ENCODE measurements at regions not wholly inside any gene's neighbourhood (a gene's known extent, or its start where the extent isn't known, plus 50 kb on each side); places are given as distances from the start of the nearest gene placed in this dataset.

GRCh38 chr2:38509947-38510326 is 92.8 kb downstream of the HNRNPLL start:
- Histone ChIP-seq H3K4me1 (ENCODE audit: control insufficient read depth, extremely low read depth, insufficient read depth, low read length) (peaks cover 3% of the 10 kb centered on the region), H3K9me3 (replicated peaks; ENCODE audit: control insufficient read depth, insufficient read depth, low read length) (no peaks in the 10 kb centered on the region), H3K79me2 (ENCODE audit: control insufficient read depth, insufficient read depth, low read length) (no peaks in the 10 kb centered on the region), H3K9ac (replicated peaks; ENCODE audit: extremely low read depth, insufficient read depth, low read length) (no peak overlapping the region), H2AFZ (ENCODE audit: low read depth, low read length) (peak overlapping the region; percentile 52), H3K36me3 (ENCODE audit: control insufficient read depth in 2 of 2, extremely low read depth in 1 of 2, insufficient read depth in 2 of 2, low read length in 2 of 2) (no peaks in the 10 kb centered on the region), H3K9me1 (replicated peaks; ENCODE audit: control insufficient read depth, extremely low read depth, insufficient read depth, low read length) (no peaks in the 10 kb centered on the region), H3K27me3 (ENCODE audit: control insufficient read depth in 2 of 2, insufficient read depth in 2 of 2, low read length in 2 of 2) (no peaks in the 10 kb centered on the region), H3K27ac (ENCODE audit: insufficient read depth, low read depth, low read length) (no peak overlapping the region), H3K4me3 (replicated peaks in 1 of 3; ENCODE audit: insufficient read depth in 1 of 3, low read depth in 1 of 3, low read length in 3 of 3) (no peak overlapping the region), H4K20me1 (replicated peaks; ENCODE audit: control insufficient read depth, extremely low read depth, insufficient read depth, low read length) (no peaks in the 10 kb centered on the region), H3K4me2 (ENCODE audit: insufficient read depth, low read length) (no peak overlapping the region)
- dilution Hi-C loops (cut with MboI; ENCODE audit: extremely low pct_ligation_motif_present, low sequenced_read_pairs) (no loop called here), intact Hi-C loops (cut with micrococcal nuclease) (loop anchor here (2.0 kb wide), 2 partner anchors 133 to 527 kb away; partner anchors contain the start of gene ATL2)
- CTCF ChIA-PET, result interaction anchor here (1.0 to 2.9 kb wide), 6 partner anchors 26 to 528 kb away, joined by 6 to 60 read pairs (median 6); no protein-coding TSS in a partner anchor
- BruUV-seq (replicated peaks), result no TSS peak
- no peak for FAIRE-seq
- POLR2A ChIA-PET, result no interaction called here
- DNase-seq (ENCODE audit: low read depth, low spot score), result no peak
- TF ChIP-seq FOS (IDR thresholded peaks at IDR 0.05; ENCODE audit: borderline replicate concordance, insufficient read depth, low read length) (no peak), POLR2AphosphoS5 (IDR thresholded peaks at IDR 0.05; ENCODE audit: insufficient read depth, low read depth, low read length) (no peak), POLR2A (IDR thresholded peaks at IDR 0.05; ENCODE audit: low read depth, low read length) (no peak), EZH2 (IDR thresholded peaks at IDR 0.05; ENCODE audit: borderline replicate concordance, low read depth, low read length, severe bottlenecking) (no peak), GATA2 (IDR thresholded peaks at IDR 0.05; ENCODE audit: insufficient read depth, insufficient read length, low read depth, low read length) (no peak), MYC (IDR thresholded peaks at IDR 0.05; ENCODE audit: low read depth, low read length) (no peak), JUN (IDR thresholded peaks at IDR 0.05; ENCODE audit: borderline replicate concordance, insufficient read depth, insufficient read length, low read depth) (no peak)
- TF ChIP-seq, protein P1, sequence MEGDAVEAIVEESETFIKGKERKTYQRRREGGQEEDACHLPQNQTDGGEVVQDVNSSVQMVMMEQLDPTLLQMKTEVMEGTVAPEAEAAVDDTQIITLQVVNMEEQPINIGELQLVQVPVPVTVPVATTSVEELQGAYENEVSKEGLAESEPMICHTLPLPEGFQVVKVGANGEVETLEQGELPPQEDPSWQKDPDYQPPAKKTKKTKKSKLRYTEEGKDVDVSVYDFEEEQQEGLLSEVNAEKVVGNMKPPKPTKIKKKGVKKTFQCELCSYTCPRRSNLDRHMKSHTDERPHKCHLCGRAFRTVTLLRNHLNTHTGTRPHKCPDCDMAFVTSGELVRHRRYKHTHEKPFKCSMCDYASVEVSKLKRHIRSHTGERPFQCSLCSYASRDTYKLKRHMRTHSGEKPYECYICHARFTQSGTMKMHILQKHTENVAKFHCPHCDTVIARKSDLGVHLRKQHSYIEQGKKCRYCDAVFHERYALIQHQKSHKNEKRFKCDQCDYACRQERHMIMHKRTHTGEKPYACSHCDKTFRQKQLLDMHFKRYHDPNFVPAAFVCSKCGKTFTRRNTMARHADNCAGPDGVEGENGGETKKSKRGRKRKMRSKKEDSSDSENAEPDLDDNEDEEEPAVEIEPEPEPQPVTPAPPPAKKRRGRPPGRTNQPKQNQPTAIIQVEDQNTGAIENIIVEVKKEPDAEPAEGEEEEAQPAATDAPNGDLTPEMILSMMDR (IDR thresholded peaks at IDR 0.05; ENCODE audit: extremely low read depth in 1 of 2, insufficient read depth in 1 of 2, low read depth in 1 of 2, low read length in 2 of 2), result no peak
- TF ChIP-seq, protein P2, sequence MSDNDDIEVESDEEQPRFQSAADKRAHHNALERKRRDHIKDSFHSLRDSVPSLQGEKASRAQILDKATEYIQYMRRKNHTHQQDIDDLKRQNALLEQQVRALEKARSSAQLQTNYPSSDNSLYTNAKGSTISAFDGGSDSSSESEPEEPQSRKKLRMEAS (IDR thresholded peaks at IDR 0.05; ENCODE audit: insufficient read depth, insufficient read length), result no peak
